GM15510 (cell line): ENCODE measurements at regions not wholly inside any gene's neighbourhood (a gene's known extent, or its start where the extent isn't known, plus 50 kb on each side); places are given as distances from the start of the nearest gene placed in this dataset.

Experiments used
- POLR2A ChIP-seq: IDR thresholded peaks from 3 replicates; pipeline ENCODE4 v1.6.1; 2011; ENCODE audit warnings: borderline replicate concordance; ENCODE audit not compliant: insufficient read length; ENCODE audit errors: extremely low read depth

DNA sequence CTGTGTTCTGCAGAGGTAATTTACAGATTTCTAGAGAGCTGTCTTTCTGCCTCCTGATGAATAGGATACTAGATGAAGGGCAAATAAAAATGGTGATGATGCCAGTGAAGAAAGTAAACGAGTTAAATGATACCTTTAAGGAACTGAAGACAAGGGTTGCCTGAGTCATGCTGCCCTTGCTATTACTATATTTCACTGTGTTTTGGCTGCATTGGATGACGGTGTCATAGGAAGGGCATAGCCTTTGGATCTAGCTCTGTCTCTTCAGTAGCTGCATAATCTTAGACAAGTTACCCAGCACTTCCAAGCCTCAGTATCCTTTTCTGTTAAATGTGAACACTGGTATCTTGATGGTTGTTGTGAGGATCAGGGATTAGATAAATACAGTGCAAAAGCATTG lies 131.5 kb upstream of the FGGY start:
- no peak for TF ChIP-seq POLR2A

DNA sequence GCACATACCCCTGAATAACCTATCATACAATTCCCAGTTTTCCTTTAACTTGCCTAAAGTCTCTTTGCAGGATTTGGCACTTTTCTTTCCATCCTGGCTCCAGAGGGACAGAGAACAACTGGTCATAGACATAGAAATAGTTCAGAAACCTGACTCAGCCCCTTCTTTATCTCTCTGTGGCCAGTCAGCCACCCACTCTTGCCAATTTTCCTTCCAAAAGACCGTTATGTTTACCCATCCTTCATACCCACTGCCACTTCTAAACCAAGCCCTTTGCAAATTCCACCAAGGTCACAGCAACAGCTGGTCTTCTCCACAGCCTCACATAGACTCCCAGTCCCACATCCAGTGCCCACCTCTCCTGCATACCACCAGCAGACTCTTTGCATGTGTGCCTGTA lies 127.2 kb upstream of the FGGY start:
- no peak for TF ChIP-seq POLR2A

DNA sequence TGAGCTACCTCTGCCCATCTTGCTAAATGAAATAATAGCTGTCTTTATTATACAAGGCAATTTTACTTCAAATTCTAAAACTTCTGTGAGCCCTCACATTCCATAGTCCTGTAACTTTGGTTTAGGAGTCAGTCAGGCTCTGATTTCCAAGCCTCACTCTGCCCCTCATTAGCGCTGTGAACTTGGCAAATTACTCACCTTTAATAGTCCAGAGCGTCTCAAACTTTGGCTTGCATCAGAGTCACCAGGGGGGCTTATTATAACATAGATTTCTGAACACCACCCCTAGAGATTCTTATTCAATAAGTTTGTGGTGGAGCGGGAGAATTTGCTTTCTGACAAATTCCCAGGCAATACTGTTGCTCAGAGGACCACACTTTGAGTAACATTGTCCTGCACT lies 126.2 kb upstream of the FGGY start:
- no peak for TF ChIP-seq POLR2A

DNA sequence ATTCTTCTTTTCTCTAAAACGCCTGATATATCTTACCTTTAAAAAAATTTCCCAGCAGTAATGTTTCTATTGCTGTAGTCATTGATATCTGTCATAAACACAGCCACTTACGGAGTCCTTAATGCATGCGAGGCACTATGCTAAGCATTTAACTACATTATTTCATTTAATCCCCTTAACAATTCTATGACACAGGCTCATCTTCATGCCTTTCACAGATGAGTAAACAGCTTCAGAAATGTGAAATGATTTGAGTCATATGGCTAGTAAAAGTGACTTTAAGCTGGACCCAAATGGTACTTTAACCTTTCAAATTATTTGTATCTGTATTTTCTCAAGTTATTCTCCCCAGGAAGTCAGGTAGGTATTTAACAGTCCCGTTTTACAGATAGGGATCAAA lies 125.1 kb upstream of the FGGY start:
- TF ChIP-seq POLR2A, result no peak

DNA sequence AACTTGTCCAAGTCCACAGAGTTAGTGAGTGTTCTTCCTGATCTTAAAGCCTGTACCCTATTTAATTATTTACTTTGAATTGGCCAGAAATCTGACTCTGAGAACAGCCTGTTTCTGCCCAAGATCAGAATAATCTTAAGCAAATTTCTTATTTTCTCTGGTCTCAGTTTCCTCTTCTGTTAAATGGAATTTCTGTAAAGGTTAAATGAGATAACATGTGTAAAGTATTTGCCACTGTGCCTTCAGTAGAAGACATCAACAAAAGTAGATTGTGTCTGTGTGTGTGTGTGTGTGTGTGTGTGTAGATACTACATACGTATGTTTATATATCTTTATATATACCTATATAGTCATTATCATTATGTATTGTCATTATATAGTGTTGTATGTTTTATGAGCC lies 124.2 kb upstream of the FGGY start:
- no peak for TF ChIP-seq POLR2A

DNA sequence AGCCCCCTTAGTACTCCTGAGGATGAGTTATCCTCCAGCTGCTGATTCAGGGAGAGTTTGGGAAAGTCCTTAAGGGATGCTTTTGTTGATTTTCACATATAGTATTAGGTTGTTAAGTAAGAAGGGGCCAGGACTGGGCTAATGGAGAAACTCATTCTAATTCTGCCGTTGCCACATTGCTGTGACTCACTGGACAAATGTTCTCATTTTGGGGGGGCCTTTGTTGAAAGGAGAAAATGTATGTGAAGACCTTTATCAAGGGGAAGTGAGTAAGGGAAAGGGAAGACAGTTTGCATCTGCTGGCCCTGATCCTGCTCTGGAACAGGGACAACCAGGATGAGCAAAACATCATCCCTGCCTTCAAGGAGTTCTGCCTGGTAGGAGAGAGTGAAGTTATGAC lies 123.2 kb upstream of the FGGY start:
- TF ChIP-seq POLR2A, result no peak

DNA sequence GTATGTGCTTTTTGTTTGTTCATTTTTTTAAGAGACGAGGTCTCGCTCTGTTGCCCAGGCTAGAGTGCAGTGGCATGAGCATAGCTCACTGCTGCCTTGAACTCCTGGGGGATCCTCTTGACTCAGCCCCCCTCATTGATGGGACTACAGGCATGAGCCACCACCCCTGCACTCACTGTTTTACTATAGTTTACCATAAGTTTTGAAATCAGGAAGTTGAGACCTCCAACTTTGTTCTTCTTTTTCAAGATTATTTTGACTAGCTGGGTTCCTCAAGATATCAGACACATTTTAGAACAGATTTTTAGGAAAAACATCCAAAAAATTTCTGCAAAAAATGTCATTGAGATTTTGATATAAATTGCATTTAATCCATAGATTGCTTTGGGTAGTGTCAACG lies 120.4 kb upstream of the FGGY start:
- TF ChIP-seq POLR2A, result no peak

DNA sequence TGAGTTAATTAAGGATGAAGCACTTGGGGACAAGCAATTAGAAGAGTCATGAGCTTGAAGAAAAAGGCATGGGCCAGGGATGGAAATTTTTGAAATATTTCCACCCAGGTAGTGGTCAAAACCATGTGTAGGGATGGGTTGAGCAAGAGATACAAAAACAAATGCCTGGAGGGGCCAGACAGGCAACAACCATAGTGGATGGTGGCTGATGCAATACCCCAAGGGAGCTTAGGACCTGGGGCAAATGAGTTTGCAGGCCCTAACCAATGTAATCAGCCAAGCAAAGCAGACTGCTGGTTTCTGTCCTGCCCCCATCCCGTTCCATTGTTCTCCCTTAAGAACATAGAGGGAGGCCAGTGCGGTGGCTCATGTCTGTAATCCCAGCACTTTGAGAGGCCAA lies 119.1 kb upstream of the FGGY start:
- no peak for TF ChIP-seq POLR2A

DNA sequence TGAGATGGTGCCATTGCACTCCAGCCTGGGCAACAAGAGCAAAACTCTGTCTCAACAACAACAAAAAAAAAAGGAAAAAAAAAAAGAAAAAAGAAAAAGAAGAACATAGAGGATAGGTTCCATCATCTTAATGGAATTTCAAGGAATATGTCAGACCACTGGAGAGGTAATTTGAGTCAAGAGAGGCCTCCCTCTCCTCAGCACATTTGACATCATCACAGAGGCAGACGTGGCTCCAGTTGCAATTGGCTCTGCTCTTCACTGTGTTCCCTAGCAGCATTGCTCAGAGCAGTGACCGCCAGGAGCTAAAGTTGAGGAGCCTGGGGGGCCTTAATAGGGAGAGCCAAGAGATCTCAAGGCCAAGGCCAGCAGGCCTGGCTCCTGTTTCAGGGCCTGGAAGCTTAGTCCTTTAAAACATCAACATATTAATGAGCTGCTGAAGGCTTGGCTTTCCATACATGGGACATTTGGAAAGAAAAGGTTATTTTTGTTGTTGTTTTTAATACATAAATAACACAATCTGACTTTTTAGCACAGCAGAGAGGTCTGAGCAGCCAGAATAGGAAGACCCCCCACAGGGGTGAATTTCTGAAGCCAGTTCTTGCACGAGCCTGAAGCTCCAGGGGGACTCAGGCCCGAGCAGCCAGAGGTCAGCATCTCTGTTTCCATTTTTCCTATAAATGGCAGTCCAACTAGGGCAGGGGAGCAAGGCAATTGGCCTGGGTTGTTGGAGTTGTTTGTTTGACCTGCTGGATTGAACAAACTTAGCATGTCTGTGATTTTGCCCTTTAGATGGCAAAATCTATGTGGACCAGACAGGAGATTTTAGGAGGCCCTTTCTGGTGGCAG lies 118.3 kb upstream of the FGGY start:
- no peak for TF ChIP-seq POLR2A

DNA sequence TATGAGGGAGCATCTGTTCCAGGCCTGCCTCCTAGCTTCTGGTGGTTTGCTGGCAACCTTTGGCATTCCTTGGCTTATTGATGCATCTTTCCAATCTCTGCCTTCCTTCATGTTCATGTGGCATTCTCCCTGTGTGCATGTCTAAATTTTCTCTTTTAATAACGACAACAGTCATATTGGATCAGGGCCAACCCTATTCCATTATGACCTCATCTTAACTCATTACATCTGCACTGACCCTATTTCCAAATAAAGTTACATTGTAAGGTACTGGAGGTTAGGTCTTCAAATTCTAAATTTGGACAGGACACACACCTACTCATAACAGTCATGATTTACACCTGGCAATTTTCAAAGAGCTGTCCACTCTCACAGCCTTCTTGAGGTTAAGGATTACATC lies 117.2 kb upstream of the FGGY start:
- TF ChIP-seq POLR2A, result no peak

DNA sequence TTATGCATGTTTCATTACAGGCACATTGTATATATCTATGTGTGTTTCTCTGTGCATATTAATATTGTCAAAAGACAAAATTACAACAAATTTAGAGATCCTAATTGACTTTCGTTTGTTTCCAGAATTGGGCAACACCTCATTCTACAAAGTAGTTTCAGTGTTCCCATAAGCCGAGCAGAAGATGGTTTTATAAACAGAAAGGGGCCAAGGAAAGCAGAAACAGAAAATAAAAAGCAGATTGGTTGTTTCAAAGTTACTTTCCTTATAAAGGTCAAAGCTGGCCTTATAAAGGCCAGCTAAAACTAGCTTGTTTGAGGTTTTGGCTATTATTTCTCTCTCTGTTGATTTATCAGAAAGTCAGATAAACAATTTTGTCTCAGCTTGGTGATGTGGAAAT lies 116.2 kb upstream of the FGGY start:
- TF ChIP-seq POLR2A, result no peak

DNA sequence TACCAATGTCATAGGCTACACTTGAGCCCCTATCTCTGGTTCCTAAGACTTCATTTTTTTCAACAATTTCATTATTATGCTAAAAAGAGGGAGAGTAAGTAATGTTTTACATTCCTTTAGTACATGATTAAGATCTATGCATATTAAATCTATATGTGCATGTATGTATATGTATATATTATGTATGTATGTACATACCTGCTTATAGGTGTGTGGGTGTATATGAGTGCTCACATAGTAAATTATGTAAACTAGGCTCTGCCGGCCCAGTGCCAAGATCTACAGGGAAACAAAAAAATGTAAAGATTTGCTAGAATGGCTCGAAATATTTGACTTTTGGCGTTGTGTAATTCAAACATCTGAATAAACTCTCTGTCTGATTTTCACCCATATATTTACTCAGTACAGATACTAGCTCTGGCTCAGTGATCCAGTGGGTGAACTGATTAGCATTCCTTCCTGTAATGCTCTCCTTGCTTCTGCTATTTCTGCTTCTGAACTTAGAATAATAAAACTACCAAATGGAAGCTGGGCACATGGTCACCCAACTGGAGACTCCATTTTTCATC lies 113.1 kb upstream of the FGGY start:
- no peak for TF ChIP-seq POLR2A

DNA sequence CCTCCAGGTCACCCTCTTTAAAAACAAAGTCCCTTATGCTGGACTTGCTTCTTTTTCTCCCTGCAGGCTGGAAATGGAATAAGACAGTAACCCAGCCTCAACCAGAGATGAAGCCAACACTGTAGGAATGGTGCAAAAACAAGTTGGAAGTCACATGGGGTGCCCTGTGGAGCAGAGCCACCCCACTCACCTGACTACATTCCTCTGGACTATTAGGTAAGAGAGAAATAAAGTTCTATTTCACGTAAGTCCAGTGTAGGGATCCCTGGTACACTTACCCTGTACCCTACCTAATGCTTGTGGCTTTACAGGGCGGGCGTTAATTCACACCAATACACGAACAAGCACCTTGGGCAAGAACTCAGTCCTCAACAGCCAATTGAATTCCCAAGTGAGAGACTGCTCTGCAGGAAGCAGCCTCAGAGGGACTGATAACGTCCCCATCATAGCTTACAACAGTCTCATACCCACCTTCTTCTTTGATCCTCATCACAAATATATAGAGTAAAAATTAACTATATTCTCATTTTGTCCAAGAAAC lies 112.5 kb upstream of the FGGY start:
- no peak for TF ChIP-seq POLR2A

DNA sequence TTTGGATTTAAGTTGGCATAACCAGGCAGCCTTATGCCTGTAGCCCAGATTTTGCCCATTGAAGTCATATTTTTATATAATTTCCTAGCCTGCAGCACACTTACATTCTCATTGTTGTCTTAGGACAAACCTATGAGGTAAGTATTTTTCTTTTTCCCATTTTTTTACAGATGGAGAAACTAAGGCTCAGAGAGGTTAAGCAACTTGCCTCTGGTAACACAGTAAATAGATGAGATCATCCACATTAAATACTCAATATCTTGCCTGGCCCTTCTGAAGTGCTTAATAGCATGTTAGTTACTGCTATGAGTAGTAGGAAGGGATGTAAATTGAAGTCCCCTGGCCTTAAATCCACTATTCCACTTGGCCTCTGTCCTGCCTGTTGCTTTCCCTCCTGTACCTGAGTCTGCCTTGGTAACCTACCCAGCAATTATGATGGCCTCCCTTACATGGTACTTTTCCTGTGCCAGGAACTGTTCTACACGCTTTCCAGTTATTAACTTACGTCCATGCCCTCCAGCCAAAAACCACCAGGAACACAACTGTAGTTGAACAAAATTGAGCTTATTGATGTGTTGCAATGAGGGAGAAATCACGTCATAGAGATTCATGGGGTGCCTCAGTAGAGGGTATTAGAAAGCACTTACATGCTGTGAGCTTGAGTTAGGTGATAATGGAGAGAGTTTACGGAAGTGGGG lies 111.6 kb upstream of the FGGY start:
- no peak for TF ChIP-seq POLR2A

DNA sequence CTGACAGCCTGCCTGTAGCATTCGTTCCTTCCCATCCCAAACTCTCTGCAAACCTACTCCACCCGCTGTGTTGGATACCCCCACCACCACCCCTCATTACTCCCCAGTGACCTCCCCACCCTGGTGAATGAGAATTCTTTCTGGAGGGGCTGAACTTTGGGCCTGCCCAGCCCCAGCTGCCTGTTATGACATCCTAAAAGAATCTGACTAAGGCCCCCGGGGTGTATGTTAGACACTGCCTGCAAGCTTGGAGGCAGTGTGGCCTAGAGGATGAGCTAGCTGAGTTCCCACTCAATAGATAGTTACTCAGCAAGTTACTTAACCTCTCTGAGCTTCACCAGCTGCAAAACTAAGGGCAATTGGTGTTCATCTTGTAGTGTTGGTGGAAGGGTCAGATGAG lies 110.2 kb upstream of the FGGY start:
- no peak for TF ChIP-seq POLR2A
